Retinal pigment epithelial cell (primary cell): ENCODE measurements at regions not wholly inside any gene's neighbourhood (a gene's known extent, or its start where the extent isn't known, plus 50 kb on each side); places are given as distances from the start of the nearest gene placed in this dataset.

ENCODE experiments used
- DNase-seq: peaks from one replicate; pipeline ENCODE4 v3.0.0-alpha.2; 2010; ENCODE audit warnings: low read depth
- H3K4me3 ChIP-seq: 2 replicates; pipeline ENCODE4 v1.5.1; 2011; ENCODE audit warnings: mild to moderate bottlenecking, low read length, control low read depth, moderate library complexity
- CTCF ChIP-seq: conservative IDR thresholded peaks from 2 replicates; pipeline ENCODE4 v1.5.1; 2011; ENCODE audit warnings: low read depth, low read length, control low read depth, inconsistent platforms

- no peak for TF ChIP-seq CTCF
- no peak for DNase-seq
- H3K4me3 ChIP-seq: no peak overlapping the region
Measured at GRCh38 chr2:121949271-121949670, 193.8 kb downstream of the TSN start.

- no peak overlapping the region for H3K4me3 ChIP-seq
- TF ChIP-seq CTCF: no peak
- peak; percentile 3 for DNase-seq
Measured at GRCh38 chr2:121955426-121955825, 200.0 kb downstream of the TSN start.

DNA sequence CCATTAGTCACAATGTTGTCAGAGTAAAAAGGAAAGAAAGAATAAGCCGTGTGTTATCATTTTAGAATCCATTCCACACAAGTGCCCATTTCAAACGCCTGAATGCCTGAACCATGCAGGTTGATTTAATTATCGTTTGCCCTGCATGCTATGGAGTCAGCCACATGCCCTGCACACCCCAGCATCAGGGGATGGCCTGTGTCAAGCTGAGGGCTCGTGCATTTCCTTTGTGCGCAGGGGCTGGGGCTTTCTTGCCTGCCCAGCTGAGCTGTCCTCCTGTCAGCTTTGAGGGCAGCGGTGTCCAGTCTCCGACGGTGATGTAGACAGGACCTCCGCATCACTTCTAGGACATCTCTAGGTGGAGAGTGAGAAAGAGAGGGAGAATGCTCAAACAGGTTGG, 200.4 kb downstream of the TSN start:
- no peak for TF ChIP-seq CTCF
- no peak overlapping the region for H3K4me3 ChIP-seq
- DNase-seq: peak; percentile 6

DNA sequence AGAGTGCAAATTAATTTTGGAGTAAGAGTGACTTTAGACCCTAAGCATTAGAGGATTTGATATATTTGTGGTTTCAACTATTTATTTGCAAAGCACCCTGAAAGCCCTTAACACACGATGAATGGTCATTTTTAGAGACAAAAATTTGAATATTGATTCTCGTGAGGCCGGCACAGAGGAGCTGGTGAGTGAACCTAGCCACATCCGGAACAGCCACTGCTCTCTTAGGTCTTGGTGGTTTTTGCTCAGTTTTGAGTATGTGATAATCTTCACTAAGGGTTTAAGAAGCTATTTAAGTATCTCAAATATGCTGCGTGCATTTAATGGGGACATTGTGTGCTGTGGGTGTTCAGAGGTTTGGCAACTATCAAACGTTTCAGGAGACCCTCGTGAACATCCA, 204.8 kb downstream of the TSN start:
- DNase-seq: no peak
- no peak overlapping the region for H3K4me3 ChIP-seq

DNA sequence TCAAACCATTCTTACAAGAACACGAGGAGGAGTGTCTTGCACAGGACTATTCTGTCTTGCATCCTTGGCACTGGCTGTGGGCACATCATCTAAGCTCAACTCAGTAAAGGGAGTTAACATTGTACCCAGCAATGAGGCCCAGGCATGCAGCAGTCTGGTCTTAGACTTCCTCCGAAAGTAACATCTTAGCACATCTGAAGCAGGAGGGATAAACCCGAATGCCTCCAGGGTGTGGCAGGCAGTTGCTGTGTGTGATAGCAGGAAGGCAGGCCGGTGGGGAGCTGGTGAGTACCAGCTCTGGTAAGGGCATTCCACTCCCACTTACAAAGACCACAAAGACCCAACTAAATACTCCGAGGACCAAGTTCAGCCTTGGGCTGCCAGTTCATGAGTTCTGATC, 206.3 kb downstream of the TSN start:
- no peak overlapping the region for H3K4me3 ChIP-seq
- TF ChIP-seq CTCF: no peak
- DNase-seq: no peak

More for the DNA sequence above, 204.8 kb downstream of the TSN start:
- TF ChIP-seq CTCF: no peak

DNA sequence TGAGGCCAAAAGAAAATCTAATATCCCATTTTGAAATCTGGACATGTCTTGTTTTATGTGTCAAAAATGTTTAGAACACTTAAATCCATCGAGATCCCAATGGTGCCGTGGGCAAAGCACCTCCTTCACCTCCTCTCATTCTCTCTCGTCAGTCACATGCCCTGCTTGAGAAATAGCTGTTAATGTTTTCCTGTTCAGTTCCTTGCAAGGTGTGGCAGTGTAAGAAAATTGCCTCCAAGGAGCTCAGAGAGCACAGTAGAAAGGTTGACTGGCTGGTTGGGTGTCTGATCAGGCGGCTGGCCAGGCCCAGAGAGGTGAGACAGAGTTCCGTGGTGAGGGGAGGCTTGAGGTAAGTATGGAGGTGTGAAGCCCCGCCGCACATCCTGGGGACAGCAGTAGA, 210.2 kb downstream of the TSN start:
- DNase-seq: no peak
- H3K4me3 ChIP-seq: no peak overlapping the region
- TF ChIP-seq CTCF: no peak

GRCh38 chr2:121966663-121967062, 211.2 kb downstream of the TSN start:
- DNase-seq: no peak
- TF ChIP-seq CTCF: no peak
- no peak overlapping the region for H3K4me3 ChIP-seq
